Tibial artery (tissue), 4 donors: ENCODE measurements at regions not wholly inside any gene's neighbourhood (a gene's known extent, or its start where the extent isn't known, plus 50 kb on each side); places are given as distances from the start of the nearest gene placed in this dataset.

Experiments used
- DNase-seq, 2 donors: peaks; one replicate each; pipeline ENCODE4 v3.0.0-alpha.2; 2019
- H3K27ac ChIP-seq, 2 donors: fragments of 200-600 bp; sonication (generic) in 1 of 2; 1 replicate in 1 of 2; 2 replicates in 1 of 2; pipeline ENCODE4 v1.5.1; 2018 to 2019; ENCODE audit warnings: mild to moderate bottlenecking in 1 of 2
- H3K27me3 ChIP-seq, 2 donors: fragments of 200-600 bp; sonication (generic) in 1 of 2; one replicate each; pipeline versions ENCODE4 v1.5.1 to v1.6.0; 2016 to 2019
- H3K36me3 ChIP-seq, 3 donors: fragments of 200-600 bp; sonication (generic) in 2 of 3; one replicate each; pipeline ENCODE4 v1.5.1; 2016 to 2019; ENCODE audit warnings: mild to moderate bottlenecking in 2 of 3
- H3K4me1 ChIP-seq, 4 donors: fragments of 200-600 bp; sonication (generic) in 2 of 4; 1 replicate in 3 of 4; 2 replicates in 1 of 4; pipeline ENCODE4 v1.5.1; 2016 to 2019
- H3K4me3 ChIP-seq, 2 donors: fragments of 200-600 bp; sonication (generic) in 1 of 2; 1 replicate in 1 of 2; 2 replicates in 1 of 2; pipeline ENCODE4 v1.5.1; 2018 to 2019; ENCODE audit warnings: mild to moderate bottlenecking in 2 of 2
- H3K9me3 ChIP-seq, 3 donors: fragments of 200-600 bp; sonication (generic) in 1 of 3; one replicate each; pipeline ENCODE4 v1.5.1; 2016 to 2019
- CTCF ChIP-seq, 2 experiments: fragments of 200-600 bp in 1 of 2; fragments of 450-650 bp in 1 of 2; IDR thresholded peaks; one replicate each; pipeline ENCODE4 v1.5.1; 2017 to 2019; ENCODE audit warnings: antibody characterized with exemption in 2 of 2, mild to moderate bottlenecking in 1 of 2, moderate library complexity in 1 of 2
- intact Hi-C: fragments of 100-400 bp; cut with DNase I; formaldehyde crosslinking; loops from one replicate; pipeline ENCODE4 v1.15.0; 2023; ENCODE audit warnings: low total_unique reads

GRCh38 chr2:76314271-76315020 lies 603.7 kb upstream of the GCFC2 start:
- peaks cover 0 to 5% (median 0%) of the 10 kb centered on the region in 4 donors for H3K4me1 ChIP-seq
- H3K27ac ChIP-seq = no peak overlapping the region
- no peak for TF ChIP-seq CTCF (IDR thresholded peaks at IDR 0.05)
- intact Hi-C loops = no loop called here
- no peaks in the 10 kb centered on the region for H3K9me3 ChIP-seq
- no peaks in the 10 kb centered on the region for H3K27me3 ChIP-seq
- no peaks in the 10 kb centered on the region for H3K36me3 ChIP-seq
- no peak for DNase-seq
- no peak overlapping the region for H3K4me3 ChIP-seq

DNA sequence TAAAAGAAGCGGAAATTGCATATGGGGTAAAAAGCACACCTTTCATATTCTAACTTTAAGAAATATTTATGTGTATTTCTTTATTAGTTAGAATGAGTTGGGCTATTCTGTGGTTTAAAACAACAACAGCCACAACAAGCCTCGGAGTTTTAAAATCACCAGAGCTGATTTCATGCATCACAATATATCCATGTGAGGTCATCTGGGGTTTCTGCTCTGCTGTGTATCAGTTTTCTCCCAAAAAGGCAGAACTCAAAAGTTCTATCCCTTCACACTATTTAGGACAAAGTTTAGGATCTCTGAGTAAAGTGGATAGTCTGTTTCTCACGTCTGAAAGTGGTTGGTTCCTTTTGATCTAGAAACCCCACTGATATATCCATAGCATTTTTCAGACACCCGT lies 601.5 kb upstream of the GCFC2 start:
- intact Hi-C loops = no loop called here
- Histone ChIP-seq H3K9me3 (no peaks in the 10 kb centered on the region), H3K4me3 (no peak overlapping the region), H3K27me3 (no peaks in the 10 kb centered on the region), H3K27ac (no peak overlapping the region), H3K4me1 (no peaks in the 10 kb centered on the region), H3K36me3 (no peaks in the 10 kb centered on the region)
- TF ChIP-seq CTCF (IDR thresholded peaks at IDR 0.05) = no peak
- DNase-seq = no peak

GRCh38 chr2:76311728-76312127 lies 601.0 kb upstream of the GCFC2 start:
- no peaks in the 10 kb centered on the region for H3K27me3 ChIP-seq
- H3K9me3 ChIP-seq = no peaks in the 10 kb centered on the region
- H3K4me3 ChIP-seq = no peak overlapping the region
- no peak overlapping the region for H3K27ac ChIP-seq
- intact Hi-C loops = no loop called here
- DNase-seq = no peak
- TF ChIP-seq CTCF (IDR thresholded peaks at IDR 0.05) = no peak
- no peaks in the 10 kb centered on the region for H3K36me3 ChIP-seq
- no peaks in the 10 kb centered on the region for H3K4me1 ChIP-seq

DNA sequence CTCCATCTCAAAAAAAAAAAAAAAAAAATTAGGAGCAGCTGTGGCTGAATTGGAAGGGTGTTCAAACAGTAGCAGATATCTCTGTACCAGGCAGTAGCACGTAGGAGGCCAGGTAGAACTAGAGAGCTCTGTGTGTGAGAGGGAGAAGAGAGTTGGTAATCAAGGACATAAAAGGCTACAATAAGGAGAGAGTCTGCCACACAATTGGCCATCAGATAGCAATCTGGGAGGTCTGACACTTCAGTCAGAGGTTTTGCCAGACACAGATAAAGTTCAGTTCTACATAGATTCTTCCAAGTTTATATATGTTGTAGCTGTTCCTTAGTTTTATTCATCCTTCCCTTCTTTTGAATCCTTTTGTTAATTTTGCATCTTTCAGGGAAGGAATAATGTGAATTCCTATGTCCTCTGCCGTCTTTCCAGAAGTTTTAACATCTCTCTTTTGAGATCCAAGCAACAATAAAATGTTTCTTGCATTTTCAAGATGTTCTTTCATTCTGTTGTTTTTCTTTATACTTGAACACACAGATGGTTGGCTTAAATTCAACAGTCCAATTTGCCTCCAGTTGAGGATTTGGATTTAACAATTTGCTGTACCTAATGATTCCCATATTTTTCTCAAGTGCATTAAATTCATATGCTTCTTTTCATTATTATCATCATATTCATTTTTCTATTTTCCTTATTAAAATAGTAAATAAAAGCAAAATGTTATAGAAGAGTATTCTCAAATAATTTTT lies 600.3 kb upstream of the GCFC2 start:
- DNase-seq = no peak
- Histone ChIP-seq H3K27ac (no peak overlapping the region), H3K9me3 (no peaks in the 10 kb centered on the region), H3K4me3 (no peak overlapping the region), H3K36me3 (no peaks in the 10 kb centered on the region), H3K4me1 (no peaks in the 10 kb centered on the region), H3K27me3 (no peaks in the 10 kb centered on the region)
- no peak for TF ChIP-seq CTCF (IDR thresholded peaks at IDR 0.05)
- intact Hi-C loops = no loop called here

- Histone ChIP-seq H3K4me1 (no peaks in the 10 kb centered on the region), H3K27me3 (no peaks in the 10 kb centered on the region), H3K36me3 (no peaks in the 10 kb centered on the region), H3K9me3 (no peaks in the 10 kb centered on the region), H3K4me3 (no peak overlapping the region), H3K27ac (no peak overlapping the region)
- intact Hi-C loops = no loop called here
- no peak for TF ChIP-seq CTCF (IDR thresholded peaks at IDR 0.05)
- DNase-seq = no peak
Measured at GRCh38 chr2:76307495-76307894, 596.8 kb upstream of the GCFC2 start.
